ENCODE measurements at regions not wholly inside any gene's neighbourhood (a gene's known extent, or its start where the extent isn't known, plus 50 kb on each side); places are given as distances from the start of the nearest gene placed in this dataset.
"Not testable (repeated sequence)": the region's sequence is repeated elsewhere in the genome, so short reads cannot be mapped to it uniquely, and the experiment has no call there.

DNA sequence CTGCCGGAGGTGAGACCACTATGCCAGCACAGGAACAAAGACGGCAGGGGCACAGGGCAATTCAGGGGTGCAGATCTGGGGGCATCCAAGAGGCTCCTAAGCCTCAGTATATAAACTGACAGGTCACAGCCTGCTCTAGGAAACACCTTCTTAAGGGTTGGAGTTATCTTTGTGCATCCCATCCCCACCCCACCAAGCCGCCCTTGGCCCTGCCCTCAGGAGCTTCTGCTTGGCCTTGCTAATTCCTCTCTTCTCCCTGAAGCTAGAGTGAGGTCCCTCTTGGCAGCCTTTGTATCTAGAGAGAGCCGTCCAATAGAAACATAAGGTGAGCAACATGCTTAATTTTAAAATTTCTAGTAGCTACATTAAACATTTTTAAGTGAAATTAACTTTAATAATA is 51.3 kb upstream of the RABL2A start:
- H3K4me3 Mint-ChIP-seq (ENCODE audit: unreplicated experiment); H3K4me1 Mint-ChIP-seq (ENCODE audit: insufficient read depth, unreplicated experiment); DNase-seq (ENCODE audit: unreplicated experiment); H3K27me3 Mint-ChIP-seq (ENCODE audit: insufficient read depth, unreplicated experiment); BruUV-seq (replicated peaks); H3K27ac Mint-ChIP-seq (ENCODE audit: low read depth, unreplicated experiment); POLR2A ChIA-PET; intact Hi-C loops (cut with micrococcal nuclease); CTCF ChIA-PET; H3K36me3 Mint-ChIP-seq (ENCODE audit: insufficient read depth, unreplicated experiment); H3K9me3 Mint-ChIP-seq (ENCODE audit: unreplicated experiment): not testable (repeated sequence)

DNA sequence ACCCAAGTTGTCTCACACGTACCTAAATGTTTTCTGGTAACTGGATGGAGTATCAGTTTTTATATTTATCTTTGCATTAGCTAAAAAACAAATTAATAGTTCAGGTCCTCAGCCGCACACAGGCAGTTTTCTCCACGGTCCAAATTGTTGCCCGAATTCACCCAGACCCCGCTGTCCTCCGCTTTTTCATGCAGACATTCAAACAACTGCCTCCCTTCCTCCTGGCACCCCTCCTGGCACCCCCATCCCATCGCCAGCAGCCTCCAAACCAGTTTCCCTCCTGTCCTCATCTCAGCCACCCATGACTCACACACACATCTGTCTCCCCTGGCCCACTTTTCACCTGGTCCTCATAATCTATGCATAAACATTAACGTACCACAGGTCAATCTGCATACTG is 50.7 kb upstream of the RABL2A start:
- H3K4me3 Mint-ChIP-seq (ENCODE audit: unreplicated experiment); CTCF ChIA-PET; H3K9me3 Mint-ChIP-seq (ENCODE audit: unreplicated experiment); H3K27me3 Mint-ChIP-seq (ENCODE audit: insufficient read depth, unreplicated experiment); H3K36me3 Mint-ChIP-seq (ENCODE audit: insufficient read depth, unreplicated experiment); BruUV-seq (replicated peaks); intact Hi-C loops (cut with micrococcal nuclease); H3K4me1 Mint-ChIP-seq (ENCODE audit: insufficient read depth, unreplicated experiment); H3K27ac Mint-ChIP-seq (ENCODE audit: low read depth, unreplicated experiment); POLR2A ChIA-PET; DNase-seq (ENCODE audit: unreplicated experiment): not testable (repeated sequence)
